COR-L47 (cell line): ENCODE measurements at regions not wholly inside any gene's neighbourhood (a gene's known extent, or its start where the extent isn't known, plus 50 kb on each side); places are given as distances from the start of the nearest gene placed in this dataset.
"Not testable (repeated sequence)": the region's sequence is repeated elsewhere in the genome, so short reads cannot be mapped to it uniquely, and the experiment has no call there.

Experiments used
- DNase-seq: peaks from one replicate; lab custom pipeline; 2025; lab: John Stamatoyannopoulos, UW

GRCh38 chr10:2920168-2920567 is 147.2 kb upstream of the PFKP start:
- no peak for DNase-seq

- no peak for DNase-seq
These were observed 148.3 kb upstream of the PFKP start for GRCh38 chr10:2919016-2919415.

- no peak for DNase-seq
These were observed 148.9 kb upstream of the PFKP start for GRCh38 chr10:2918489-2918888.

- DNase-seq: peak; percentile 50
These were observed 149.4 kb upstream of the PFKP start for GRCh38 chr10:2917926-2918325.

GRCh38 chr10:2915412-2915811 is 151.9 kb upstream of the PFKP start:
- DNase-seq: no peak

GRCh38 chr10:2914741-2915140 is 152.6 kb upstream of the PFKP start:
- DNase-seq: no peak

GRCh38 chr10:2913474-2913873 is 153.9 kb upstream of the PFKP start:
- no peak for DNase-seq

GRCh38 chr10:2910656-2911055 is 156.7 kb upstream of the PFKP start:
- no peak for DNase-seq

GRCh38 chr10:2909921-2910320 is 157.4 kb upstream of the PFKP start:
- no peak for DNase-seq

GRCh38 chr10:2908851-2909630 is 158.3 kb upstream of the PFKP start:
- DNase-seq: no peak

GRCh38 chr10:2906974-2907373 is 160.4 kb upstream of the PFKP start:
- DNase-seq: no peak

- no peak for DNase-seq
These were observed 161.5 kb upstream of the PFKP start for GRCh38 chr10:2905851-2906250.

GRCh38 chr10:2900530-2900929 is 166.8 kb upstream of the PFKP start:
- DNase-seq: no peak

- DNase-seq: no peak
These were observed 167.9 kb upstream of the PFKP start for GRCh38 chr10:2899246-2899951.

GRCh38 chr10:2898509-2898860 is 168.9 kb upstream of the PFKP start:
- no peak for DNase-seq

- no peak for DNase-seq
These were observed 169.5 kb upstream of the PFKP start for GRCh38 chr10:2897619-2898508.

- not testable (repeated sequence) for DNase-seq
These were observed 171.0 kb upstream of the PFKP start for GRCh38 chr10:2896334-2896733.

GRCh38 chr10:2895594-2896196 is 171.7 kb upstream of the PFKP start:
- DNase-seq: no peak

- DNase-seq: no peak
These were observed 173.4 kb upstream of the PFKP start for GRCh38 chr10:2893991-2894390.

GRCh38 chr10:2893158-2893845 is 174.0 kb upstream of the PFKP start:
- no peak for DNase-seq

GRCh38 chr10:2891770-2892124 is 175.6 kb upstream of the PFKP start:
- no peak for DNase-seq
